Activated CD4-positive, alpha-beta T cell treated with anti-CD3 and anti-CD28 coated beads, Interleukin-2, amount 50 U/mL, for 48 hours (primary cell): ENCODE measurements at regions not wholly inside any gene's neighbourhood (a gene's known extent, or its start where the extent isn't known, plus 50 kb on each side); places are given as distances from the start of the nearest gene placed in this dataset.

ENCODE experiments used
- DNase-seq, 2 experiments: peaks; one replicate each; pipeline ENCODE4 v3.0.0-alpha.2; 2020

GRCh38 chr2:157076526-157077161, 180.9 kb upstream of the GALNT5 start:
- no peak for DNase-seq

- no peak for DNase-seq
Measured at GRCh38 chr2:157077753-157078350, 179.7 kb upstream of the GALNT5 start.

- DNase-seq, result no peak
Measured at GRCh38 chr2:157082950-157083349, 174.6 kb upstream of the GALNT5 start.

- no peak for DNase-seq
Measured at GRCh38 chr2:157085522-157085921, 172.0 kb upstream of the GALNT5 start.

- DNase-seq, result no peak
Measured at GRCh38 chr2:157087373-157088002, 170.0 kb upstream of the GALNT5 start.

- no peak for DNase-seq
Measured at GRCh38 chr2:157093666-157094065, 163.8 kb upstream of the GALNT5 start.

- DNase-seq, result no peak
Measured at GRCh38 chr2:157105372-157105771, 152.1 kb upstream of the GALNT5 start.

GRCh38 chr2:157106950-157107349, 150.6 kb upstream of the GALNT5 start:
- no peak for DNase-seq

GRCh38 chr2:157107460-157107859, 150.0 kb upstream of the GALNT5 start:
- no peak for DNase-seq

- no peak for DNase-seq
Measured at GRCh38 chr2:157107877-157108276, 149.6 kb upstream of the GALNT5 start.

GRCh38 chr2:157122776-157123175, 134.7 kb upstream of the GALNT5 start:
- no peak for DNase-seq

- DNase-seq, result no peak
Measured at GRCh38 chr2:157124731-157125130, 132.8 kb upstream of the GALNT5 start.

GRCh38 chr2:157125685-157126084, 131.8 kb upstream of the GALNT5 start:
- no peak for DNase-seq

- DNase-seq, result no peak
Measured at GRCh38 chr2:157127249-157128012, 130.1 kb upstream of the GALNT5 start.

GRCh38 chr2:157143901-157144300, 113.6 kb upstream of the GALNT5 start:
- no peak for DNase-seq

GRCh38 chr2:157149270-157149669, 108.2 kb upstream of the GALNT5 start:
- no peak for DNase-seq

- DNase-seq, result no peak
Measured at GRCh38 chr2:157150747-157151146, 106.8 kb upstream of the GALNT5 start.

- DNase-seq, result no peak
Measured at GRCh38 chr2:157152362-157152761, 105.1 kb upstream of the GALNT5 start.

GRCh38 chr2:157155992-157156391, 101.5 kb upstream of the GALNT5 start:
- no peak for DNase-seq

GRCh38 chr2:157158111-157158510, 99.4 kb upstream of the GALNT5 start:
- DNase-seq, result no peak

- no peak for DNase-seq
Measured at GRCh38 chr2:157159221-157159934, 98.1 kb upstream of the GALNT5 start.

GRCh38 chr2:157160111-157160510, 97.4 kb upstream of the GALNT5 start:
- no peak for DNase-seq

- no peak for DNase-seq
Measured at GRCh38 chr2:157164370-157164769, 93.1 kb upstream of the GALNT5 start.
